Endodermal cell (in vitro differentiated cells): ENCODE measurements at regions not wholly inside any gene's neighbourhood (a gene's known extent, or its start where the extent isn't known, plus 50 kb on each side); places are given as distances from the start of the nearest gene placed in this dataset.

Experiments
- DNase-seq: peaks from one replicate; pipeline ENCODE4 v3.0.0-alpha.2; 2017
- H3K27ac ChIP-seq: 2 replicates; pipeline ENCODE4 v1.5.1; 2013; ENCODE audit warnings: mild to moderate bottlenecking, low read depth, low read length, moderate library complexity
- H3K27me3 ChIP-seq: 2 replicates; pipeline ENCODE4 v1.6.1; 2013; ENCODE audit warnings: mild to moderate bottlenecking, low read length, moderate library complexity; ENCODE audit not compliant: insufficient read depth, control insufficient read depth, poor library complexity, severe bottlenecking
- H3K36me3 ChIP-seq: 2 replicates; pipeline ENCODE4 v1.7.0; 2013; ENCODE audit warnings: mild to moderate bottlenecking, low read length, moderate library complexity; ENCODE audit not compliant: control insufficient read depth, insufficient read depth
- H3K4me1 ChIP-seq: one replicate; pipeline ENCODE4 v1.7.0; 2013; ENCODE audit warnings: low read length; ENCODE audit not compliant: control insufficient read depth, insufficient read depth
- H3K4me3 ChIP-seq: 2 replicates; pipeline ENCODE4 v1.5.1; 2013; ENCODE audit warnings: mild to moderate bottlenecking, low read length, moderate library complexity
- H3K9ac ChIP-seq: 2 replicates; pipeline ENCODE4 v1.6.1; 2013; ENCODE audit warnings: mild to moderate bottlenecking, low read length, moderate library complexity; ENCODE audit not compliant: poor library complexity, severe bottlenecking; ENCODE audit errors: extremely low read depth
- H3K9me3 ChIP-seq: 2 replicates; pipeline ENCODE4 v1.6.1; 2013; ENCODE audit warnings: mild to moderate bottlenecking, low read length, moderate library complexity; ENCODE audit not compliant: control insufficient read depth
- H3K27ac Mint-ChIP-seq: 2 replicates; pipeline ENCODE4 v1.8.0; 2020; ENCODE audit warnings: mixed read lengths
- H3K27me3 Mint-ChIP-seq: 2 replicates; pipeline ENCODE4 v1.8.0; 2021; ENCODE audit warnings: mild to moderate bottlenecking, mixed read lengths; ENCODE audit not compliant: insufficient read depth
- H3K36me3 Mint-ChIP-seq: 2 replicates; pipeline ENCODE4 v1.8.0; 2020; ENCODE audit warnings: low read depth, mixed read lengths
- H3K4me1 Mint-ChIP-seq: 2 replicates; pipeline ENCODE4 v1.8.0; 2020; ENCODE audit warnings: mixed read lengths
- H3K4me3 Mint-ChIP-seq: 2 replicates; pipeline ENCODE4 v1.8.0; 2020; ENCODE audit warnings: mild to moderate bottlenecking, moderate library complexity, mixed read lengths
- H3K9me3 Mint-ChIP-seq: 2 replicates; pipeline ENCODE4 v1.8.0; 2020; ENCODE audit warnings: mild to moderate bottlenecking, mixed read lengths
- CTCF ChIP-seq: fragments of 200-600 bp; sonication (generic); conservative IDR thresholded peaks from 2 replicates; pipeline ENCODE4 v1.5.0; 2021; ENCODE audit warnings: antibody characterized with exemption, mild to moderate bottlenecking
- WGBS, 2 experiments: methylation state at CpG; one replicate each; pipeline versions ENCODE4 v1.1.5 to v1.1.7; 2013; ENCODE audit warnings: missing lambda C conversion rate in 2 of 2, mixed read lengths in 1 of 2; ENCODE audit not compliant: insufficient coverage in 1 of 2, insufficient read length in 1 of 2; 5-methylcytosine and 5-hydroxymethylcytosine counted together

- Mint-ChIP-seq H3K27me3 (peaks cover 88% of the 10 kb centered on the region), H3K9me3 (no peaks in the 10 kb centered on the region), H3K27ac (no peak overlapping the region), H3K4me3 (no peak overlapping the region), H3K36me3 (no peaks in the 10 kb centered on the region), H3K4me1 (no peaks in the 10 kb centered on the region)
- Histone ChIP-seq H3K27ac (no peak overlapping the region), H3K9me3 (no peaks in the 10 kb centered on the region), H3K4me3 (no peak overlapping the region), H3K9ac (no peak overlapping the region), H3K36me3 (no peaks in the 10 kb centered on the region), H3K27me3 (peaks cover 77% of the 10 kb centered on the region), H3K4me1 (no peaks in the 10 kb centered on the region)
- DNase-seq: no peak
- TF ChIP-seq CTCF: no peak
- 73 to 78% methylated on average over 4 to 5 of the region's 5 CpGs for WGBS, 2 experiments
These were observed 77.4 kb downstream of the GGTLC2 start for GRCh38 chr22:22721681-22722354.

DNA sequence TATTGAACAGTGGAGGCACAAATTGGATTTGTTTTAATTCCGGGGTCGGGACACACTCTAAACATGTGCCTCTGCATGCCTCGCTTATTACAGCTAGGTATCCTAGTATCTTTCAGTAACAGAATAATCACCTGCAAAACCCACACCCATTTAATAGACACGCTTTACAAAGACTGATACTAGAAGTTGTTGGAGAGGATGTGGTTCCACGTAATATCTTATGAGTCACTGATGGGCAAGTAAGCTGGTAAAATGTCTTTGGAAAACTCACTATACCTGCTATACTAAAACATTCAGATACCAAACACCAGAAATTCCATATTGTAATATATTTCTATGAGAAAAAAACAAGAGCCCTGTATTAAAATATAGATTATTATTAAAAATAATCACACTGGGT is 84.0 kb downstream of the GGTLC2 start:
- H3K4me1 Mint-ChIP-seq: no peaks in the 10 kb centered on the region

GRCh38 chr22:22730655-22731373 is 86.4 kb downstream of the GGTLC2 start:
- Mint-ChIP-seq H3K27ac (no peak overlapping the region), H3K4me3 (no peak overlapping the region), H3K27me3 (peaks cover 67% of the 10 kb centered on the region), H3K9me3 (no peaks in the 10 kb centered on the region), H3K4me1 (no peaks in the 10 kb centered on the region), H3K36me3 (no peaks in the 10 kb centered on the region)
- WGBS, 2 experiments: 90% methylated on average over 4 to 9 of the region's 9 CpGs
- TF ChIP-seq CTCF: no peak
- no peak overlapping the region for H3K27ac ChIP-seq
- no peaks in the 10 kb centered on the region for H3K9me3 ChIP-seq
- no peaks in the 10 kb centered on the region for H3K4me1 ChIP-seq
- H3K27me3 ChIP-seq: peaks cover 32% of the 10 kb centered on the region
- no peak for DNase-seq
- no peak overlapping the region for H3K4me3 ChIP-seq
- no peaks in the 10 kb centered on the region for H3K36me3 ChIP-seq
- no peak overlapping the region for H3K9ac ChIP-seq

More for the DNA sequence above, 84.0 kb downstream of the GGTLC2 start:
- H3K4me3 Mint-ChIP-seq: no peak overlapping the region
- H3K27ac Mint-ChIP-seq: no peak overlapping the region
- no peaks in the 10 kb centered on the region for H3K36me3 Mint-ChIP-seq
- peaks cover 56% of the 10 kb centered on the region for H3K27me3 ChIP-seq
- H3K9me3 ChIP-seq: no peaks in the 10 kb centered on the region
- WGBS, 2 experiments: 90% methylated on average over 3 of the region's 5 CpGs; no CpG with 5 or more reads in 1 of the 2 experiments
- no peak overlapping the region for H3K9ac ChIP-seq
- H3K4me1 ChIP-seq: no peaks in the 10 kb centered on the region
- no peak overlapping the region for H3K4me3 ChIP-seq
- TF ChIP-seq CTCF: no peak
- no peaks in the 10 kb centered on the region for H3K36me3 ChIP-seq
- no peak for DNase-seq
- H3K27me3 Mint-ChIP-seq: peaks cover 77% of the 10 kb centered on the region
- H3K9me3 Mint-ChIP-seq: no peaks in the 10 kb centered on the region
- no peak overlapping the region for H3K27ac ChIP-seq
